Activated T-cell treated with anti-CD3 and anti-CD28 coated beads, Interleukin-2, amount 50 U/mL, for 48 hours (primary cell): ENCODE measurements at regions not wholly inside any gene's neighbourhood (a gene's known extent, or its start where the extent isn't known, plus 50 kb on each side); places are given as distances from the start of the nearest gene placed in this dataset.

ENCODE experiments used
- DNase-seq, 2 experiments: peaks; one replicate each; pipeline ENCODE4 v3.0.0-alpha.2; 2020

DNA sequence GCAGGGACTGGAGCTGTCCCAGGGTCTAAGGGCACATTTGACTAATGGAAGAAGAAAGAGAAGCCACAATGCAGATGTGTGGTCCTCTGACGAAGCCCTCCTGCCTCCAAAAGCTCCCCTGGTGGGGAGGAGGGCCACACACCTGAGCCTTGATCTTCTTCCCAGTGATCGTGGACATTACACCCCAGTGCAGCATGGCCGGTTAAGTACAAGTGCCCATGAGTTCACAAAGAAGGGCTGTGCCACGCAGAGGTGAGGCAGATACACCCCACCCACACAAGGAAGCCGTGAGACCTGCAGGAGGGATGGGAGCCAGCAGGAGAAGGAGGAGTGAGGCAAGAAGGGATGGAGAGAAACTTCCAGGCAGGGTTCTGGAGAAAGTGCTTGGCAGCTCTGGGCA is 199.0 kb upstream of the MVB12B start:
- no peak for DNase-seq

DNA sequence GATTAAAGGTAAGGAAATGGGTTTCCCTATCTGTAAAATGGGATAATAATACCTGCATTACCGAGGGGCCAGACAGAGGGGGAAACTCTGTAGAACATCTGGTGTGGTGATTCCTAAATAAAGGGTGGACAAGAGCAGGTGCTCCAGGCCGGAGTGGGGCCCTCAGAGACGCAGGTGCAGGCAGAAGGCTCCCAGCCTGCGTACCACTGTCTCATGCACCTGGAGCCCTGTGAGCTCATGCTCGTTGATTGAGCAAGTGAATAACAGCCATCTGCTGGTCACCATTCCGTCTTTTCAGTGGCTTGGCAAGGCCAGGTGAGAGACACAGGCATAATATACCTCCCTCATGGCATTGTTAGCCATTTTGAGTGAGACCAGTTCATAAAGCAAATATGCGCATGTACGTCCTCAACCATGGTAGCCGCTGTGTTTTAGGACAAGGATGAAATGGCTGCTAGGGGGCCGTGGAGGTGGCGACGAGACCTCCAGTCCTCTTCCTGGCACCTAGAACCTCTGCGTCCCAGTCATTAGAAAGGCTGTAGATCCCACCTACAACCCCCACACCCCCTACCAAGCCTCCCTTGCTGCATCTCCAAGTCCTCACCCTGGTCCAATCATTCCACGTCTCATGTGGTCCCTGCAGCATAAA is 198.0 kb upstream of the MVB12B start:
- DNase-seq = no peak

DNA sequence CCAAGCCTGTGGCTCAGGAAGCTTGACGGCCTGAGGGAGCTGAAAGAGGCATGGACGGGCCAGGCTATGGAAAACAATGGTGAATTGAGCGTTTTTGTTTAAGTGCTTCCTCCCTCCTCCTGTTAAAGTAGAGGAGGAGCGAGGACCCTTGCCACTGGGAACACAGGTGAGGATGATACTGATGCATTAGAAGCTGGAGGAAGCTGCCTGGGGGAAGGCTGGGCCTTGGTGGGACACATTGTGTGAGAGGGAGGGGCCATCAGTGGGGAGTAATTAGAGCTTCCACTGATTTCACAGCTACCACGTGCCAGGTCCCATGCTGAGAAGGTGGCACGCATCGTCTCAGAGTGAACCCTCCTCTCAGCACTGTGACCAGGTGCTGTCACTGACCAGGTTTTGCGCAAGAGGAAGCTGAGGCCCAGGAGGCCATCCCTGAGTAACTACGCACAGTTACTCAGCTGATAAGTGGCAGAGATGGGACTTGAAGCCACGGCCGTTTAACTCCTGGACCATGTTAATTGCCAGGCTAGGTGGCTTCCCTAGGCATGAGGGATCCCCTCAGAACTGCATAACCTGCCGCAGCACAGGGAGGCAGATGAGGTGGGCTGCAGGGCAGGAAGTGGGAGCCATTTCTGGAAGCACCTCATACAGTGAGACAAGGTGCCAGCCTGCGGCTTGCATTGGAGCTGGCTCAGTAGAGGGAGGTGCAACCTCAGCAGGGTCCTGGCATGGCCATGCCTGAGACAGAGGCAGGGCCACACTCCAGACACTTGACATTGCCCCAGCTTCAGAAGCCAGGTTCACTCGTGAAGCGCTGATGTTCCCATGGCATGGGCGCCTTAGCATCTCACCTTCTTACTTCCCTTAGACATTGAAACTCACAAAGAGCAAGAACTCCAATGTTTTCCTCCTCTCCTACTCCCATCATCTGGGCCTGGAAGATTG is 195.3 kb upstream of the MVB12B start:
- no peak for DNase-seq

DNA sequence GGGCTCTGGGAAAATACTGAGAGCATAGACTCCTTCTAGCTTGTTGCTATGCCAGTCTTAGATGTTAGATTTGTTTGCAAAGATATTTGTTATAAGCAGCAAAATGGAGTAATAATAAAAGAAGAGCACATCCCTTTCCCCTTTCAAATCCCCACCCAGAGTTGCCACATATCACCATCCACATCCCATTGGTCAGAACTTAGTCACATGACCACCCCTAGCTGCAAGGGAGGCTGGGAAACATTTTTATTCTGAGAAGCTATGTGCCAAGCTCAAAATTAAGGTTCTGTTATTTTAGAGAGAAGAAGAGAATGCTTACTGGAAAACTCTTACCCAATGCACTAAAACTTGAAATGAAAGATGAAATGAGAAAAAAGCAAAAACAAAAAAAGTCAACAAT is 193.9 kb upstream of the MVB12B start:
- DNase-seq = no peak

DNA sequence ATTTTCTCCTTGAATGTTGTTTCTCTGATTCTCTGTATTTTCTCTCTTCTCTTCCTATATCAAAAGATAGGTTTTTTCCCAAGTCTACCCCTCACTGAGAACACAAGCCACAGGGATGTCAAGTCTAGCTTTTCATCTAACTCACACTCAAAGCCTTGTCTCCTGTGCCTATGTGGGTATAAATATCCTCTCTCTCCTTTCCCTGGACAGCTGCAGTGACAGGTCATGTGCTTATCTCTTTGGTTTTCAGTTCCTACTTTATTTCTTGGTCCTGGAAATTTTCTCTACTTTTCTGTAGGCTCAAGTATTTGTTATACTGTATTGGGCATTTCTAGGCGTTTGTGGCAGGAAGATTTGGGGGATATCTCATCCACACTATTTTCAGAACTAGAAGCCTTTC is 182.4 kb upstream of the MVB12B start:
- no peak for DNase-seq

DNA sequence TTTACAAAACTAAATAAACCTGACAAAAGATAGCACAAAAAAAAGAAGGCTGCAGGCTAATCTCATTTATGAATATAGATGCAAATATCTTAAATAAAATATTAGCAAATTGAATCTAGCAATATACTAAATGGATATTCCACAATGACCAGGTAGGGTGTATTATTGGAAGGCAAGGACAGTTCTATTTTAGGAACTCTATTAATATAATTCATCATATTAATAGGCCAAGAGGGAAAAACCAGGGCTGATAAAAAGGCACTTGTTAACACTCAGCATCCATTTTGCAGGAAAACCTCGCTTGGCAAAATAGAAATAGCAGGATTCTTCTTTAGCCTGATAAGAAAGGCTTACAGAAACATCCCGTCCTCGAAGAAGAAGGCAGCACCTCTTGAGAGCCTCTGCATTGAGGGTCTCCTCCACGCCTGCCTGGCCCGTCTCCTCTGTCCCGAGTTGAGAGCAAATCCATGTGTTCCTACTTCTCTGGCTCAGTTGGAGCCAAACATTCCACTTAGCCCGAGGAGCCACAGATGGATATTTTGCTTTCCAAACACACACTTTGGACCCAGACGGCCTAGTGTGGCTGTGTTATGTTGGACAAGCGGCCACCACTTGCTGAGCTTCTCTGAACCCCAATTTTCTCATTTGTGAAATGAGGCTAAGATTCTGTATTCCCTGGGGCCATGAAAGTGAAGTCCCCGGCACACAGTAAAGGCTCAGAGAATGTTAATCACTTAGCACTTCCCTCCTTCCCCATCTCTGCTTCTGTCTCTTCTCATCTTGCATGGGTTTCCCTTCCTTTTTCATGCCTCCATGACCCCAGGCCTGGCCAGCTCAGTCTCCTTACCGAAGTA is 181.8 kb upstream of the MVB12B start:
- DNase-seq = no peak

DNA sequence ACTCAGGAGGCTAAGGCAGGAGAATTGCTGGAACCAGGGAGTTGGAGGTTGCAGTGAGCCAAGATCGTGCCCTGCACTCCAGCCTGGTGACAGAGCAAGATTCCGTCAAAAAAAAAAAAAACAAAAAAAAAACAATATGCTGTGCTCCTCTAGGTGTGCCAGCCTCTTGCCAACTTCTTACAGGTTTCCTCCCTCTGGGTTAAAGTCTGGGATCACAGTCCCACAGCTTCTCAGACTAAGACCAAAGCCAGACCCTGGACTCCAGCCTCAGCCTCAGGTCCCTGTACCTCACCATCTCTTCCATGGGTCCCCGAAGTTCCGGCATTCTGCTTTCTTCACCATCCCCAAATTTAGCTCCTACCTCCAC is 180.8 kb upstream of the MVB12B start:
- no peak for DNase-seq

DNA sequence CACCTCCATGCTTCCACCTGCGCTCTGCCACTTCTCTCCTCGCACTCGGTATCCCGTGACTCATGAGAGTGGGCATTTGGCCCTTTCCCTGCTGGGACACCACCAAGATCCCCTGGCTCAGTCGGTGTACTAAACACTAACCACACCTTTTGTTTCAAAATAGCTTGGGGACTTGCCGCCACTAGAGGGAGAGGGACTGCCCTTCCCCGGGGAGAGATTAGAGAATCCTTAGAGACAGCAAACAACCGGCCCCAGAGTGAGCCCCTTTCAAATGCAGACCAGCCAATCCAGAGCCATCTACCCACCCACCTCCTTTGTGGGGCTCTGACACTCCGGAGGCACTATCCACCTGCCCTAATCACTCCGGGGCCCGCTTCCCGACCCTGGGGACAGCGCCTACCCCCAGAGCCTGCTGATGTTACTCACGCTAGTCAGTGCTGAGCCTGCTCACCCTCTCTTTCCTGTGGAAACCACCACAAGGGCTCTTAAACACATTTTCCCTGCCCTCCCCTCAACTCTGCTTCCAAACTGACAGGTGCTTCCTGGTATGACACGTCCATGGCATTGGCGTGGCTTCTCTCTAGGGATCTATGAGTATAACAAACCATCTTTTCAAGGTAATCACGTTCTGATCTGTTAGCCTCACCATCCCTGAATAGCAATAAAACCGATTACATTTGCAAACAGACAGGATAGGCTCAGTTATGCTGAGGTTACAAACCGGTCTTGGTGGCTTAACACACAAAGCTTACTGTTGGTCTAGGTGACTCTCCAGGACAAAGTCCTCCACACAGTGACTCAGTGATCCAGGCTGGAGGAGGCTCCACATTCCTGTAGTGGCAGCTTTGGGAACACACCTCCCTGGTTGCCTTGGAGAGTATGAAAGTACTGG is 180.1 kb upstream of the MVB12B start:
- DNase-seq = peak; percentile 45 to 51

DNA sequence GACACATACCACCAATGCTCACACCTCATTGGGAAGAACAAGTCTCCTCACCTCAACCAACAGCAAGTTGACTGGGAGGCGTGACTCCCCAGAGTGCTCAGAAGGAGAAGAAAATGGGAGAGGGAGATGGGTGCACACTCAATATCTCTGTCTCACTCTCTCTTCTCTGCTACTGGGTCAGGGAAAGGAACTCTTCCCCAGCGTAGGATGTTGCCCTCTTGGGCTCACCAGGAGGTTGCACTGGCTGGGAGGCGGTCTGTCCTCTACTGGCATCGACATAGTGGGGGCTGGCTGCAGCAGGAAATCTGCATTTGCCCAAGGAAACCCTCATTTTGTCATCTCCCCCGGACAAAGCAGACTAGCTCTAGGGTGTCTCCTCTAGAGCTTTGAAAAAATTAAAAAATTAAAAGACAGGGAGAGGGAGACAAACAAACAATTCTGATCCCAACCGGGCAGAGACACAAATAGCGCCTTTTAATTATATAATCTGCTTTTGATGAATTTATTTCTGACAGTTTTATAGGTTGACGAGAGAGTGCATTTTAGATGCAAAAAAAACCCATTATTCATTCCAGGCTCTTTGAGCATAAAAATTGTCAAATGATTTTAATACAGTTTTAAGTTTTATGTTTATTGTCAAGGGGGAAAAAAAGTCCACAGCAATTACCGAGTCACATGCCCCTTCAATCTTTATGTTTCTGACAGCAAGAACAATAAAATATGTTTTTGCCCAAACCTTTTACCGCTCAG is 179.3 kb upstream of the MVB12B start:
- DNase-seq = no peak

DNA sequence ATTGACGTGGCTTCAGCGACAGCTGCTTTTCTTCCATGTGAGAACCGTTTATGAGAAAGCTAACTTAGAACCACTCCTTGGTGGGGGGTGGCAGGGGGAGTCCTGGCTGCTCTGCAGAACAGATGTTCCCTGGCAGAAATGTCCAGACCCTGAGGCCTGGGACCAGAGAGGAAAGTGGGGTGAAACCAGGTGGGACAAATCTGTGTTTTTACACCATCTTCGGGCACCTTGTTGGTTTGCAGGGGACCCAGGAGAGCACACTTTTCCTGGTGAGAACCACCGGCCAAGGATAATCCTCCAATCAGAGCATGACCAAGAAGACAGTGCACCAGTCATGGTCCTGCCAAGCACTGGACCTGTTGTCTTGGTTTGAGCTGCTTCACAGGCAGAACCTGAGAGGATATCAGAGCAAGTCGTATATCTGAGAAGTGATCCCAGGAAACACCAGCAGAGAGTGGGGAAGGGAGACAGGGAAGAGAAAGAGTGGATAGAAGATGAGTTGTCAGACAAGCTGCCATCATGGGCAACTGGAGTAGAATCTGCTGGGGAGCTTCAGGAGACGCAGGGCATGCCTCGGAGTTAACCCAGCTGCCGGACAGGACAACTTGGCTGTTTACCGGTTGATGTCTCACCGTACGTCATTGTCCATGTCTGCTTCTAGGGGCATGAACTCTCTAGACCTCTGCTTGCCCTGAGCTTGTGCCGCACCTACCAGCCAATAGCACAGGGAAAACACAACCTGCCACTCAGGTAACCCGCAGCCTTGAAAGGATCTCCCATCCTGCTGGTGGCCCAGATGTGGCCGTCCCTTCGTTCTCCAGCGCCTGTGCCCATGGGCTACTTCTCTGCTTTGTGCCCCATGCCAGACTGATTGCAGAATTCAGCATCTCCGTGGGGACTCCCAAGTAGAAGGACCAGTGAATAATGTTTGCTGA is 178.4 kb upstream of the MVB12B start:
- DNase-seq = peak in 1 of 2 experiments; percentile 2

DNA sequence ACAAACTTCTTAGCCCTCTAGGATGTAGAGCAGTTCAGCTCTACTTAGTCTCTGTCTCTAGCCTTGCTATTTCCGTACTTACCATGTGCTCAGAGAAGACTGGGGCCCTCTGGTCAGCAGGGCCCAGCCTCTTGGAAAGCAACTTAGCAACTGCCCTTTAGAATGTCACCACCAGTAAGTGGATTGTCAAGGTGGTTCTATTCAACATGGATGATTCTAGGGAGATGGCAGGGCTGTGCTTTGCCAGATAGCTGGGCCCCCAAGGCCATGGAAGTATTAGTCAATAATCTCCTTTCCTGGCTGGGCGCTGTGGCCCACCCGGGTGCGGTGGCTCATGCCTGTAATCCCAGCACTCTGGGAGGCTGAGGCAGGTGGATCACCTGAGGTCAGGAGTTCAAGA is 177.6 kb upstream of the MVB12B start:
- DNase-seq = no peak

DNA sequence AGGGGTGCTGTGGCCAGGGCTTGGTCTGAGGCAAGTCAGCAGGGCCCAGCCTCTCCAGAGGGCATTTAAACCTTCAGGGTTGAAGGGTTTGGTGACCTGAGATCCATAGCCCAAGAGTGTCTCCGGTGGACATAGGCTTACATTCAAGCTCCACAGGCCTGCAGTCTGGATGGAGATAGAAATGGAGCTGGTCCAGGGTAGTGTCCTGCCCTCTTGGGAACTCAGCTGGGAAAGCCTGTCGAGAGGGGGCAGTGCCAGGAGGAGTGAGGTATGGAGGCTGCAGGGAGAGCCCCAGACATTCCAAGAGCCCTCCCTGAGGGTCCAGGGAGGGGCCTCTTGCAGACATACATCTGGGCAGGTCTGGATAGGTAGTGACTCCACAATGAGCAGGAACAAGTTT is 177.0 kb upstream of the MVB12B start:
- peak in 1 of 2 experiments; percentile 7 for DNase-seq

DNA sequence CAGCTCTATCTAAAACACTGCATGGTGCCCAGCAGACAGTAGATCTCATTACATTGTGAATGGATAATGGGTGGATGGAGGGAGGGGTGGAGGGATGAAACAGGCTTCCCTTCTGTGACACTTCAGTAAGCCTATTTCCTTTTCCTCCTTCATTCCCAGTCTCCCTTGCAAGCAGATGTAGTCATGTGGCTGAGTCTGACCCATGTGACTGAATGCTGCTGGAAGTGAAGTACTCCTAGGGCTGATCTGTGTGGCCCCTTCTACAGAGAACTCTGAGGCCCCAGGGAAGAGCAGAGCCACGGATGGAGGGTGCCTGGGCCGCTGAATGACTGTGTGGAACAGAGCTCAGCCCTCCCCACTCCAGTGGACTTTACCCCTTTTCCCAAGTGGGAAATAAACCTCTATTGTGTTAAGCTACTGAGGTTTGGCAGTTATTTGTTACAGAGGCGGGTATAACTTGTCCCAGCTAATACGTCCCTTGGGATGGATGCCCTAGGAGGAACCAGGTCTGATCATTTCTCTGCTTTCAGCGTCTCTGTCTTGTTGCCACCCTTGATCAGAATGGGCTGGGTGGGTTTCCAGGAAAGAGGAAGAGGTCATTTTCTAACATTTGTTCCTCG is 176.1 kb upstream of the MVB12B start:
- no peak for DNase-seq

DNA sequence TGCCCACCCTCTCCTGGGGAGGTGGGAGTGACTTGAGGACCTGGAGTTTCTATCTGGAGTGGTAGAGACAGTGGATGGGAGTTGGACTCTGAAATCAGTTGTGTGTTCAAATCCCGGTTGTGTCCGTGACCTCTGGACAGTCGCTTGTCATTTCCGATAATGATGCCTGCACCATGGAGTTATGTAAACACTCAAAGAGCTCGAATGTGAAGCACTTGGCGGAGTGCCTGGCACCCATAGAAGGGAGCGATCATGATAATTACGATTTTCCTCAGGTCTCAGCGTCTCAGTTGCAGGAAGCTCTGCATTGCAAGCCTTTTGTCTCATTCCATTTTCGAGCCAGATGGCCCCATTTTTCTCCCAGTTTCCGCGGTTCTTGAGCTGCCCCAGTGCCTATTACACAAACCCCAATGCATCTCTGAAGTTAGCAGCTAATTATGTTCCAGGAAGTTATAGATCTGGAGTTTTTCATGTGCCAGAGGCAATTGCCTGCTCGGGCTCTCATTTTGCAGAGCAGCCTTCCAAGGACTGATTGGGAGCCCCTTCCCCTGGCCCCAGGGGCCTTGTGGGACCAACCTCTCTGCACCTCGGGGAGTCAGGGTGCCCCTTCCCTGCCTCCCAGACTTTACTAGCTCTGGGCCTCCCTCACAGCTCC is 175.5 kb upstream of the MVB12B start:
- no peak for DNase-seq

DNA sequence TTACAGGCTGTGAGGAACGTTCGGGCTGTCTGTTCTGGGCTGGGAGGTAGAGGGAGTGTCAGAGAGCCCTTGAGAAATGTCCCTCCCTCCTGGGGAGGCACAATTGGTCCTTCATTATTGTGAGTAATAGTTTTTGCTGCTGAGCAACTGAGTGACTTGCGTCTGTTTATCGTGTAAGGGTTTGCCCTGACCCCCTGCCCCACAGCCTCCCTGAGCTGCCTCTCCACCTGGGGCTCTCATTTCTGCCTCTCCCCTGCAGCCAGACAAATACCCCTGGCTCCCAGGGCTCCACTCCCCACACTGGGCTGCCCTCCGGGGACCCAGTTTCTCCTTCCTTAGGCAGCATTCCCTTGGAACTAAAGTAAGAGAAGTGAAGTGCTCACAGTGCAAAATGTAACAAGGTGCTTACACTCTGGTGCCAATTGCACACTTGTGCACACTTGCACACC is 174.9 kb upstream of the MVB12B start:
- DNase-seq = no peak

DNA sequence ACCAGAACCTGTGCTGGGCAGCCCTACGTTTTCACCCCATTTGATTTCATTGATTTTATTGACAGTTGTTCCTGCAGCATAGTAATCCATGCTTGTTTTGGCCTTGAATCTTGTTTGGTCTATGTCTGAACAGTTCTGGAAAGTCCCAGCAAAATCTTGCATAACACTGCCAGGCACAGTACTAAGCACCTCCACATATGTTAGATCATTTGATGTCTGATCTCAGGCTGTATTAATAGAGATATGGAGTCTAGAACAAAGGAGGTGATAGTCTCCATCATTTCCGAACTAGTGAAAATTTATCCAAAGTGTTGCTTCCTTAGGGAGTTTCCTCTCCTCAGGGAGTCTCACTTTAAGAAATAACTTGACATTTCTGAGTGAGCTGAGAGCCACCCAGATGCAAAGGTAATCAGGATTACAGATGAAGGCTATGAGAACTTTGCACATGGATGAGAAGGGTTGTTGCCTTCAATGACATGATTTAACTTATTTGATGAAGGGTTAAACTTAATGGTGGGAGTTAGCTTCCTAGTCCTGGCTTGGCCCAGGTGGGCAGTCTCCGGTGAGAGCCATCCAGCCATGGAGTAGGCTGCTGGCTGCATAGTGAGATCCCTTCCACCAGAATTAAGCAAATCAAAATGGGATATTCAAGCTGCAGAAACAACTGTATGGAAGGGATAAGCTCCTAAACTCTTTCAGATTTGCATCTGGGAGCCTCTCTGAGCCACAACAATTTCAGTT is 173.8 kb upstream of the MVB12B start:
- DNase-seq = no peak

DNA sequence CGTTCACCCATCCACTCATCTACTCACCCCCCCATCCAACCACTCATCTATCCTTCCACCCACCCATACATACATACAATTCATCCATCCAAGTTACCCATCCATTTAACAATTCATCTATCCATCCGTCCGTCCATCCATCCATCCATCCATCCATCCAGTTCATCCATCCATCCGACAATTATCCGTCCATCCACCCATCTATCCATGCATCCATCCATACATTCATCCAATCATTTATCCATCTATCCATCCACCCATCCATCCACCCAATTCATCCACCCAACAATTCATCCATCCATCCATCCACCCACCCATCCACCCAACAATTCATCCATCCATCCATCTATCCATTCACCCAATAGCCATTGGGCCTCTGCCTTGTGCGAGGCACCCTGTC is 173.2 kb upstream of the MVB12B start:
- no peak for DNase-seq

DNA sequence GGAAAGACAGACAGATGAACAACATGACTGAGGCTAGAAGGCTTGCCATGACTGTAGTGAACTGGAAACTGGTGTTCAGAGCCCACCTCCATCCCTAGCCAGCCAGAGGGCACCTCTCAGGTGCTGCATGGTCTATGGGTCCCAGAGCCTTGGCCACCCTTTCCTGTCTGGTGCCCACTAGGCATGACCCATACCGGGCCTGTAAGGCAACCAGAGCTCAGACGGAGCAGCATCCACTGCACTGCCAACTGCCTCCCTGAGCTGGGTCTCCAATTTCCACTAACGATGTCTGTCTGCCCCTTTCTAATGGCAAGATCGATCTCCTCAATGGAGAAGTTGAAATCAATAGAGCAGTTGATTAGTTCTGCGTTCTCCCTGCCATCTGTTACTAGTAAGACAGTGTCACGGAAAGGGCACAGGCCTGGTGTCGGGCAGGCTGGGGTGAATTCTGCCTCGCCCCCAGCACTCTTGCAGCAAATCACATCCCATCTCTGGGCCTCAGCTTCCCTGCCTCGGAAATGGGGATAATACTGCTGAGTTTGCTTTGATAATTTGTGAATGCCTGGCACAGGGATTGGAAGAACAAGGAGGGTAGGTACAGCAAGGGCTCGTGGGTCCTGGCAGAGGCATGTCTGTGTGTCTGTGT is 172.3 kb upstream of the MVB12B start:
- DNase-seq = no peak
